ENCODE measurements at regions not wholly inside any gene's neighbourhood (a gene's known extent, or its start where the extent isn't known, plus 50 kb on each side); places are given as distances from the start of the nearest gene placed in this dataset.

DNA sequence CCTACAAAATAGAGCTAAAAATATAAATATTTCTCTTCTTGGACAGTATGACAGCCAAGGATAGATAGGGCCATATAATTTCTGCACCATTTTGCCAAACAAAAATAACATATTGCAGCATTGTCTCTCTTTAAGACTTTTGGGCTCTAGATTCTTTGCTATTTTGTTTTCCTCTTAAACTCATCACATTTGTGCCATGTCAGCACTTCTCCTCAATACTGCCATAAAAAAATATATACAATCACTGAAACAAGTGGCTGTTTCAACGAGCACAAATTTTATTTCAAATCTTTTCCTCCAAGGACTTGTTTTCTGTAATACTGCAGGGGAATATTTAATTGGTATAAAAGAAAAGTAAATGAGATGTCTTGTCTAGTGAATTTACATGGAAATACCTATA, 1570.0 kb upstream of the NUDT12 start:
- TF ChIP-seq, protein P1, sequence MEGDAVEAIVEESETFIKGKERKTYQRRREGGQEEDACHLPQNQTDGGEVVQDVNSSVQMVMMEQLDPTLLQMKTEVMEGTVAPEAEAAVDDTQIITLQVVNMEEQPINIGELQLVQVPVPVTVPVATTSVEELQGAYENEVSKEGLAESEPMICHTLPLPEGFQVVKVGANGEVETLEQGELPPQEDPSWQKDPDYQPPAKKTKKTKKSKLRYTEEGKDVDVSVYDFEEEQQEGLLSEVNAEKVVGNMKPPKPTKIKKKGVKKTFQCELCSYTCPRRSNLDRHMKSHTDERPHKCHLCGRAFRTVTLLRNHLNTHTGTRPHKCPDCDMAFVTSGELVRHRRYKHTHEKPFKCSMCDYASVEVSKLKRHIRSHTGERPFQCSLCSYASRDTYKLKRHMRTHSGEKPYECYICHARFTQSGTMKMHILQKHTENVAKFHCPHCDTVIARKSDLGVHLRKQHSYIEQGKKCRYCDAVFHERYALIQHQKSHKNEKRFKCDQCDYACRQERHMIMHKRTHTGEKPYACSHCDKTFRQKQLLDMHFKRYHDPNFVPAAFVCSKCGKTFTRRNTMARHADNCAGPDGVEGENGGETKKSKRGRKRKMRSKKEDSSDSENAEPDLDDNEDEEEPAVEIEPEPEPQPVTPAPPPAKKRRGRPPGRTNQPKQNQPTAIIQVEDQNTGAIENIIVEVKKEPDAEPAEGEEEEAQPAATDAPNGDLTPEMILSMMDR (conservative IDR thresholded peaks at IDR 0.05): no peak

DNA sequence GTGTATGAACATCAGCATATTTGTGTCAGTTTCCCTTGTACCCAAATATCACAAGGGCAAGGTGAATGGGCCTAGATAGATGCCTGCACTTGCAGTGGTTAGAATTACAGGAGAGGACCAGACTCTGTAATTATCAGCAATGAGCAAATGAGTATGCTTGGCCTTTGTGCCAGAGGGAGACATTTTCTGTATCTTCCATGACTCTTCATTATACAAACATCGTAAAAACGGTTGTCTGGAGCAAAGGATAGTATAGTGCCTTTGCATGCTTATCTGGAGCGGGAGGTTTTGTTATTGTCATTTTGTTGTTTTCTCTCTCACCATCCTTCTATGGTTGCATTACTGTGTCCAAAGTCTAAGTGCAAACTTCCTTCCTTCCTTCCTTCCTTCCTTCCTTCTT, 1568.5 kb upstream of the NUDT12 start:
- TF ChIP-seq, protein P1 (conservative IDR thresholded peaks at IDR 0.05): no peak
- H3K27ac ChIP-seq: no peak overlapping the region

More for the DNA sequence above, 1570.0 kb upstream of the NUDT12 start:
- no peak overlapping the region for H3K27ac ChIP-seq

DNA sequence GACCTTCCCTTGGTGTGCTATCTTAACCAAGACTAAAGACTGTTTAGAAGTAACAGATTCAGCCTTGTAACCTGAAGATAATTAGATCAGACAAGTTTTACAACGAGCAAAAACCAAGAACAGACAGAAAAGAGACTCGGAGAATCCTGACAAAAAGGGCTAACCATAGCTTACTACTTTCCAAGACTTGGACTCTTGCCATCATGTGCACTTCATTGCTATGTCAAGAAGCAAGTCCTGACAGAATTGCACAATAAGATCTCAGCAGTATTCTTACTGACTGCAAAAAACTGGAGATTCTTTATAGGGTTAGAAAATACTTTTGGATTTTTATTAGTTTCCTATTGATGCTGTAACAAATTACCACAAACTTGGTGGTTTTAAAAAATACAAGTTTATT, 1539.0 kb upstream of the NUDT12 start:
- TF ChIP-seq, protein P1 (conservative IDR thresholded peaks at IDR 0.05): no peak
- H3K27ac ChIP-seq: no peak overlapping the region

DNA sequence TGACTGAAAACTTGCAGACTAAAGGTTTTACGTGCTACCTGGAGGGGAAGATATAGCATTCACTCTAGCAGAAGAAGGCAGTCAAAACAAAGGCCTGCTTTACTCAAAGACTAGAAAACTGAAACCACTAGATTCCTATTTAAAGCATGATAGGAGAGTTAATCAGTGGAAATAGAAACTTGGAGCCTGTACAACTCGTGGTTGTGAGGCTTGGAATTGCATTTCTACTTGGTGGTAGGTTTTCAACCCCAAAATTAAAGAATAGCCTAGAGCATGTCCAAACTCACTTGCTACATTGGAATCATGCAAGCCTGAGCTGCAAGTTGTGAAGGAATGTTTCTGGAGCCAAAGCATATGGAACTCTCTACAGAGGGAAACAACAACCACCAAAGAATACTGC, 1526.4 kb upstream of the NUDT12 start:
- TF ChIP-seq, protein P1 (conservative IDR thresholded peaks at IDR 0.05): no peak
- H3K27ac ChIP-seq: no peak overlapping the region

DNA sequence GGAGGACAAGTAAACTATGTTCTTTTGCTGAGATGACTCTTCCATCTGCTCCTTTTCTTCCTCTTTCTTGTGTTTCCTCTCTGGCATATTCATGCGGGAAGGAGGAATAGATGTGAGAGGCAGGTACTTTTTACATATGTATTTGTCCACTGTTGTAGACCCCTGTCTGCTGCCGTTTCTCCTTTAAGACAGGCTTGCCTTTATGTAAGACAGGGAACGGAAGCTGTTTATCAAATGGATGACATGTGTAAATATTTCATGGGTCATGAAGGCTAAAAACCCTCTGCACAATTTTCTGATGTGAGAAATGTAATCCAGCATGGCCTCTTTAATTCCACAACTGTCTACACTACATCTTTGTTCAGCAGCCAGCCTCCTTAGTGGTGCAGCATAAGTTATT, 1525.5 kb upstream of the NUDT12 start:
- TF ChIP-seq, protein P1 (conservative IDR thresholded peaks at IDR 0.05): no peak
- H3K27ac ChIP-seq: no peak overlapping the region

DNA sequence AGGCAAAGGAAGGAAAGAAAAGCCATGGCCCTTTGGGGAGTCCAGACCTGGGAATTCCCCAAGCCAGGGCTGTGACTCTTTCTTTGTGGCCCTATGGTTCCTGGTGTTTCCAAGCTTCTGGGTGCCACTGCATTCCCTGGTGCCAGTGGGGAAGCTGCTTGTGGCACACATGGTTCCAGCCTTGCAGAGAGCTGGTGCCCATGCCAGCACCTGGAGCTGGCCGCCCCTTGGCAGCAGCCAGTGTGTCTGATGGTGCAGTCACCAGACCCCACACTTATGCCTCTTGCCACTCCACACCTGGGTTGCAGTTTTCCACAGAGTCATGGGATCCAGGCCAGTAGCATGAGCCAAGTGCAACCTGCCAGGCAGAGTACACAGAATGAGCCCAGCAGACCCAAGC, 1495.3 kb upstream of the NUDT12 start:
- TF ChIP-seq, protein P1 (conservative IDR thresholded peaks at IDR 0.05): no peak
- no peak overlapping the region for H3K27ac ChIP-seq

DNA sequence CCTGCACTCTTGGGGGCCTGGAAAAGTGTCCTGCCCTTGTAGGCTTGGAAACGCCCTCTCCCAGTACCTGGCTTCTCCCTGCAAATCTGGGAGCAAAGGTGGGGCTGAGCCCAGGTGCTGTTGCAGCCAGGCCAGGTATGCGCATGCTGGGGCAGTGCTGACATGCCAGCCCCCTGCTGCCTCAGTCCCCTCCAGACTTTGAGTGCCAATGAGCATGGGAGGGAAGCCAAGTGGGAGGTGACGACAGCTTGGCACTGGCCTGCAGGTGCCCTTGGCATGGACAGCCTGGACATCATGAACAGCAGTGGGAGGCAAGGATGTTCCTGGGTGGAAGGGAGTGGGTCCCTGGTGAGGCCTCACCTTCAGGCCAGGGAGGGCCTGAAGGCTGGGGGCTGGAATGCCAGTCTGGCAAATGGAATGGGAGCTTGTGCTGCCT, 1494.4 kb upstream of the NUDT12 start:
- no peak overlapping the region for H3K27ac ChIP-seq

More for the DNA sequence above, 1494.4 kb upstream of the NUDT12 start:
- TF ChIP-seq, protein P1 (conservative IDR thresholded peaks at IDR 0.05): no peak

Data from VCaP (cell line).